ENCODE measurements at regions not wholly inside any gene's neighbourhood (a gene's known extent, or its start where the extent isn't known, plus 50 kb on each side); places are given as distances from the start of the nearest gene placed in this dataset.

DNA sequence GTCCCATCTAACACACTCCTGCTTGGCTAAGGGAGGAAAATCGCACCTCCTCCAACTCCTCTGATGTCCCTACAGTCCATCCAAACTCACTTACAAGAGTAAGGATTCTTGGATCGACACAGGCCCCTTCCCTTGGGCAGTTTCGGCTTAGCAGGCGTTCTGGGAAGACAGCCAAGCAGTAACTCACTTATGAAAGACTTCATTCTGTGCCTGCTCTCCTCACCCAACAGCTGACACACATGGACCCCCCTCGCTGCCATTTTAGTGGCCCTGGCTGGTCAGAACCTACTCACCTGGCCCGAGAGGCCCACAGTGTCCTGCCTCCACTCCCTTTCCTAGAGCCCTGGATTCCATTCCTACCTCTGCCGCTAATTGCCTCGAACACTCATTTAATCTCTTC, 52.3 kb upstream of the BCL2L14 start:
- ChIA-PET CTCF (interaction anchor here (1.0 to 1.4 kb wide), 2 partner anchors 10 to 438 kb away, joined by 3 read pairs; no protein-coding TSS in a partner anchor), POLR2A (no interaction called here)
- no peak for ATAC-seq
- H3K4me2 ChIP-seq: no peak overlapping the region
- H3K9me3 ChIP-seq: no peaks in the 10 kb centered on the region
- FAIRE-seq: no peak
- DNase-seq (ENCODE audit: low read depth in 1 of 2, low spot score in 1 of 2): no peak
- WGBS (ENCODE audit: missing lambda C conversion rate): 56% methylated on average over 8 of the region's 8 CpGs
- no peak for TF ChIP-seq RAD21 (conservative IDR thresholded peaks at IDR 0.05 in 1 of 2, IDR thresholded peaks at IDR 0.05 in 1 of 2)
- TF ChIP-seq E2F6 (IDR thresholded peaks at IDR 0.05; ENCODE audit: borderline replicate concordance, low read depth): no peak
- TF ChIP-seq RFX5 (IDR thresholded peaks at IDR 0.05): no peak
- TF ChIP-seq, protein P1, sequence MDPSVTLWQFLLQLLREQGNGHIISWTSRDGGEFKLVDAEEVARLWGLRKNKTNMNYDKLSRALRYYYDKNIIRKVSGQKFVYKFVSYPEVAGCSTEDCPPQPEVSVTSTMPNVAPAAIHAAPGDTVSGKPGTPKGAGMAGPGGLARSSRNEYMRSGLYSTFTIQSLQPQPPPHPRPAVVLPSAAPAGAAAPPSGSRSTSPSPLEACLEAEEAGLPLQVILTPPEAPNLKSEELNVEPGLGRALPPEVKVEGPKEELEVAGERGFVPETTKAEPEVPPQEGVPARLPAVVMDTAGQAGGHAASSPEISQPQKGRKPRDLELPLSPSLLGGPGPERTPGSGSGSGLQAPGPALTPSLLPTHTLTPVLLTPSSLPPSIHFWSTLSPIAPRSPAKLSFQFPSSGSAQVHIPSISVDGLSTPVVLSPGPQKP (IDR thresholded peaks at IDR 0.05; ENCODE audit: low read depth, low read length): no peak
- TF ChIP-seq HOXA7 (CRISPR knock-in tag; IDR thresholded peaks at IDR 0.05): no peak
- no peak for TF ChIP-seq TP53 (CRISPR knock-in tag; IDR thresholded peaks at IDR 0.05)
- no peak for TF ChIP-seq ZFP36 (IDR thresholded peaks at IDR 0.05; ENCODE audit: borderline replicate concordance, partially characterized antibody)
- H3K27ac ChIP-seq: no peak overlapping the region
- no peak overlapping the region for H3K4me3 ChIP-seq
- H3K4me1 ChIP-seq: no peaks in the 10 kb centered on the region

GRCh38 chr12:12019881-12020280, 50.9 kb upstream of the BCL2L14 start:
- H3K27ac ChIP-seq: no peak overlapping the region
- CTCF ChIA-PET: no interaction called here
- ATAC-seq (no peak), FAIRE-seq (no peak), DNase-seq (ENCODE audit: low read depth in 1 of 2, low spot score in 1 of 2) (no peak)
- no peak overlapping the region for H3K4me3 ChIP-seq
- TF ChIP-seq ZC3H11A (IDR thresholded peaks at IDR 0.05) (no peak), TP53 (CRISPR knock-in tag; IDR thresholded peaks at IDR 0.05) (no peak), FOSB (CRISPR knock-in tag; IDR thresholded peaks at IDR 0.05) (no peak), CBX8 (IDR thresholded peaks at IDR 0.05) (no peak), PBX3 (IDR thresholded peaks at IDR 0.05) (no peak), EHMT2 (IDR thresholded peaks at IDR 0.05; ENCODE audit: low read depth) (no peak), HOXA7 (CRISPR knock-in tag; IDR thresholded peaks at IDR 0.05) (no peak), NPAS2 (CRISPR knock-in tag; IDR thresholded peaks at IDR 0.05; ENCODE audit: borderline replicate concordance) (no peak), MAZ (IDR thresholded peaks at IDR 0.05; ENCODE audit: borderline replicate concordance, low read depth, low read length) (no peak), USF2 (IDR thresholded peaks at IDR 0.05) (no peak)
- H3K4me2 ChIP-seq: no peak overlapping the region
- WGBS (ENCODE audit: missing lambda C conversion rate): 65% methylated on average over 9 of the region's 9 CpGs
- POLR2A ChIA-PET: no interaction called here
- H3K9me3 ChIP-seq: no peaks in the 10 kb centered on the region
- no peaks in the 10 kb centered on the region for H3K4me1 ChIP-seq

- FAIRE-seq (no peak), ATAC-seq (no peak), DNase-seq (ENCODE audit: low read depth in 1 of 2, low spot score in 1 of 2) (no peak)
- Histone ChIP-seq H3K4me1 (no peaks in the 10 kb centered on the region), H3K4me2 (no peak overlapping the region), H3K4me3 (no peak overlapping the region), H3K27ac (no peak overlapping the region), H3K9me3 (no peaks in the 10 kb centered on the region; the same call in 2 of the 3 replicates)
- ChIA-PET POLR2A (no interaction called here), CTCF (no interaction called here)
- 53% methylated on average over 4 of the region's 4 CpGs for WGBS (ENCODE audit: missing lambda C conversion rate)
- TF ChIP-seq CBX8 (IDR thresholded peaks at IDR 0.05): no peak
- no peak for TF ChIP-seq EHF (CRISPR knock-in tag; IDR thresholded peaks at IDR 0.05)
- no peak for TF ChIP-seq CHD4 (IDR thresholded peaks at IDR 0.05; ENCODE audit: borderline replicate concordance)
- no peak for TF ChIP-seq SREBF2 (IDR thresholded peaks at IDR 0.05)
- no peak for TF ChIP-seq RCOR1 (IDR thresholded peaks at IDR 0.05; ENCODE audit: low read depth, low read length)
Observed at GRCh38 chr12:12020762-12021161, 50.0 kb upstream of the BCL2L14 start.

Data from A549 (cell line).